SK-N-SH (cell line): ENCODE measurements at regions not wholly inside any gene's neighbourhood (a gene's known extent, or its start where the extent isn't known, plus 50 kb on each side); places are given as distances from the start of the nearest gene placed in this dataset.

Experiments
- CHD2 ChIP-seq: fragments of 150-350 bp; IDR thresholded peaks from 2 replicates; pipeline ENCODE4 v1.6.1; 2018; ENCODE audit warnings: low read length; ENCODE audit not compliant: partially characterized antibody
- CTCF ChIP-seq: fragments of 200-600 bp; sonication (generic); IDR thresholded peaks from 2 replicates; pipeline ENCODE4 v1.6.1; 2017; ENCODE audit warnings: antibody characterized with exemption, mild to moderate bottlenecking, moderate library complexity
- ELF1 ChIP-seq: IDR thresholded peaks from 2 replicates; pipeline ENCODE4 v1.4.0; 2012
- EP300 ChIP-seq, 2 experiments: IDR thresholded peaks; 2 replicates each; pipeline versions ENCODE4 v1.4.0 to v1.6.1; 2012; ENCODE audit warnings: borderline replicate concordance in 1 of 2, low read depth in 1 of 2, low read length in 1 of 2
- EZH2phosphoT487 ChIP-seq: fragments of 200-600 bp; sonication (generic); IDR thresholded peaks from 2 replicates; pipeline ENCODE4 v1.6.1; 2017; ENCODE audit warnings: low read depth, mixed run types, mild to moderate bottlenecking, antibody characterized with exemption, moderate library complexity, borderline replicate concordance
- GABPA ChIP-seq: IDR thresholded peaks from 2 replicates; pipeline ENCODE4 v1.4.0; 2012; ENCODE audit warnings: low read depth, mild to moderate bottlenecking
- IRF3 ChIP-seq: fragments of 150-350 bp; IDR thresholded peaks from 2 replicates; pipeline ENCODE4 v1.6.1; 2016; ENCODE audit warnings: mild to moderate bottlenecking, low read depth, low read length
- PBX3 ChIP-seq: IDR thresholded peaks from 2 replicates; pipeline ENCODE4; 2012
- REST ChIP-seq: IDR thresholded peaks from 2 replicates; pipeline ENCODE4 v1.6.1; 2012; ENCODE audit warnings: mild to moderate bottlenecking, low read depth, low read length, moderate library complexity
- SMC3 ChIP-seq: IDR thresholded peaks from 2 replicates; pipeline ENCODE4 v1.6.1; 2012; ENCODE audit warnings: low read depth, low read length, improper control_type of control experiment
- TCF12 ChIP-seq: IDR thresholded peaks from 2 replicates; pipeline ENCODE4 v1.4.0; 2012
- USF2 ChIP-seq: fragments of 150-350 bp; IDR thresholded peaks from 2 replicates; pipeline ENCODE4 v1.6.1; 2017; ENCODE audit warnings: antibody characterized with exemption, low read length, low read depth, borderline replicate concordance

- TF ChIP-seq TCF12 (no peak), PBX3 (no peak), CTCF (no peak), IRF3 (no peak), ELF1 (no peak), SMC3 (no peak), REST (no peak), EZH2phosphoT487 (no peak), EP300 (IDR thresholded peaks at IDR 0.05; ENCODE audit: borderline replicate concordance in 1 of 2, low read depth in 1 of 2, low read length in 1 of 2) (no peak), CHD2 (no peak), GABPA (no peak), USF2 (no peak)
Observed at GRCh38 chr5:98605426-98605825, 168.0 kb upstream of the RGMB start.
